ENCODE measurements at regions not wholly inside any gene's neighbourhood (a gene's known extent, or its start where the extent isn't known, plus 50 kb on each side); places are given as distances from the start of the nearest gene placed in this dataset.

DNA sequence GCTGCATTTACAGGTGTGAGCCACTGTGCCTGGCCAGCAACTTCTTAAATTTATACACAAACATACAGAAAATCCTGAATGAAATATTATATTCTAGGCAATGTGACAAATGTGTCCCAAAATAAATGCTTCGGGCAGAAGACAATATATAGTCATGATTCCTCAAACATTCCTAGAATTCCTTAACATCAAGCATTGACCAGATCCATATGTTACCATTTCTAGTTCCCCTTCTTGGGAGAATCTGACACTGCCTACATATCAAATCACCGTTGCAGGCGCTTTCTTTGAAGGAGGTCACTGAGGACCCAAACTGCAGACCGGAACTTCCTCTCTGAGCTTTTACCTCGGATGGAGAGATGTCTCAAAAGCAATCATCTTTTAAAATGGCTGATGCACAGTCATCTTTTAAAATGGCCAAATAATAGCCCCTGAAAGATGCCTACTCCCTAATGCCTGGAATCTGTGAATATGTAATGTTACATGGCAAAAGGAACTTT, 323.5 kb downstream of the PHF14 start (continued):
- TF ChIP-seq, protein P1, sequence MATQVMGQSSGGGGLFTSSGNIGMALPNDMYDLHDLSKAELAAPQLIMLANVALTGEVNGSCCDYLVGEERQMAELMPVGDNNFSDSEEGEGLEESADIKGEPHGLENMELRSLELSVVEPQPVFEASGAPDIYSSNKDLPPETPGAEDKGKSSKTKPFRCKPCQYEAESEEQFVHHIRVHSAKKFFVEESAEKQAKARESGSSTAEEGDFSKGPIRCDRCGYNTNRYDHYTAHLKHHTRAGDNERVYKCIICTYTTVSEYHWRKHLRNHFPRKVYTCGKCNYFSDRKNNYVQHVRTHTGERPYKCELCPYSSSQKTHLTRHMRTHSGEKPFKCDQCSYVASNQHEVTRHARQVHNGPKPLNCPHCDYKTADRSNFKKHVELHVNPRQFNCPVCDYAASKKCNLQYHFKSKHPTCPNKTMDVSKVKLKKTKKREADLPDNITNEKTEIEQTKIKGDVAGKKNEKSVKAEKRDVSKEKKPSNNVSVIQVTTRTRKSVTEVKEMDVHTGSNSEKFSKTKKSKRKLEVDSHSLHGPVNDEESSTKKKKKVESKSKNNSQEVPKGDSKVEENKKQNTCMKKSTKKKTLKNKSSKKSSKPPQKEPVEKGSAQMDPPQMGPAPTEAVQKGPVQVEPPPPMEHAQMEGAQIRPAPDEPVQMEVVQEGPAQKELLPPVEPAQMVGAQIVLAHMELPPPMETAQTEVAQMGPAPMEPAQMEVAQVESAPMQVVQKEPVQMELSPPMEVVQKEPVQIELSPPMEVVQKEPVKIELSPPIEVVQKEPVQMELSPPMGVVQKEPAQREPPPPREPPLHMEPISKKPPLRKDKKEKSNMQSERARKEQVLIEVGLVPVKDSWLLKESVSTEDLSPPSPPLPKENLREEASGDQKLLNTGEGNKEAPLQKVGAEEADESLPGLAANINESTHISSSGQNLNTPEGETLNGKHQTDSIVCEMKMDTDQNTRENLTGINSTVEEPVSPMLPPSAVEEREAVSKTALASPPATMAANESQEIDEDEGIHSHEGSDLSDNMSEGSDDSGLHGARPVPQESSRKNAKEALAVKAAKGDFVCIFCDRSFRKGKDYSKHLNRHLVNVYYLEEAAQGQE (IDR thresholded peaks at IDR 0.05; ENCODE audit: low read depth), result no peak
- TF ChIP-seq EZH2phosphoT487 (IDR thresholded peaks at IDR 0.05; ENCODE audit: borderline replicate concordance) (no peak), CBX3 (IDR thresholded peaks at IDR 0.05; ENCODE audit: low read depth) (no peak), CEBPB (IDR thresholded peaks at IDR 0.05; ENCODE audit: low read depth) (no peak)

DNA sequence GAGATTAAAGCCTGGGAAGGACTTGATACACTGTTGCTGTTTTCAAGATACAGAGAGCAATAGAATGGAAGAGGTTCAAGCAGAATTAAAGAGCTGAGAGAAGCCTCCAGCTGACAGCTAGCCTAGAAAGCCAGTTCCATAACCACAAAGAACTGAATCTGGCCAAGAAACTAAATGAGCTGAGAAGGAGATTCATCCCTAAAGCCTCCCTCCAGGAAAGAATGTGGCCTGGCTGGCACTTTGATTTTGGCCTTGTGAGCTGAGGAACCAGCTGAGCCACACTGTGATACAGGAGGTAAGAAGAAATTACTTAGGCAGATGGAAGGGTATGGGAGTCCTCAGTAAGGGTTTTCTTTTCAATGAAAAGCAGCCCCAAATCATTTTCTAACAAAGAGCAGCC, 324.1 kb downstream of the PHF14 start:
- no peaks in the 10 kb centered on the region for H4K20me1 ChIP-seq (ENCODE audit: insufficient read depth)
- CTCF ChIA-PET, result no interaction called here
- no peak overlapping the region for H3K4me2 ChIP-seq (ENCODE audit: low read length)
- no peaks in the 10 kb centered on the region for H3K9me2 ChIP-seq (ENCODE audit: insufficient read depth)
- H3K4me1 ChIP-seq (ENCODE audit: control insufficient read depth in 1 of 2, insufficient read depth in 2 of 2, low read length in 2 of 2), result no peaks in the 10 kb centered on the region
- no TSS peak for BruUV-seq (replicated peaks)
- intact Hi-C loops (cut with micrococcal nuclease), result no loop called here
- no peaks in the 10 kb centered on the region for H3K79me2 ChIP-seq (ENCODE audit: insufficient read depth, low read length)
- no peak overlapping the region for H2AFZ ChIP-seq (ENCODE audit: low read depth, low read length, poor library complexity, severe bottlenecking)
- no peak overlapping the region for H3K27ac ChIP-seq (ENCODE audit: low read depth, low read length)
- no peak for ATAC-seq
- H3K27me3 ChIP-seq (ENCODE audit: insufficient read depth, low read length), result no peaks in the 10 kb centered on the region
- H3K36me3 ChIP-seq (ENCODE audit: control insufficient read depth in 1 of 2, insufficient read depth in 2 of 2, low read length in 2 of 2), result no peaks in the 10 kb centered on the region
- RAD21 ChIA-PET (ENCODE audit: low non-redundant PET in 1 of 2, low total read pairs in 2 of 2, uncharacterized antibody in 2 of 2, unreplicated experiment in 2 of 2), result no interaction called here
- no peak for TF ChIP-seq SRF (IDR thresholded peaks at IDR 0.05; ENCODE audit: low read depth)
- no peak overlapping the region for H3K4me3 ChIP-seq (replicated peaks in 1 of 2; ENCODE audit: low read depth in 1 of 2, low read length in 2 of 2)
- no peak overlapping the region for H3K9ac ChIP-seq (ENCODE audit: low read length)
- H3K9me3 ChIP-seq (ENCODE audit: control insufficient read depth in 1 of 2, insufficient read depth in 1 of 2, low read depth in 1 of 2, low read length in 2 of 2), result peaks cover 0 to 3% of the 10 kb centered on the region in 2 experiments; a peak in 1 of 4 replicates
- DNase-seq (ENCODE audit: low read depth, low spot score), result no peak
- POLR2A ChIA-PET, result no interaction called here

All from HCT116 (cell line).